Hippocampal formation (tissue), 2 donors: ENCODE measurements at regions not wholly inside any gene's neighbourhood (a gene's known extent, or its start where the extent isn't known, plus 50 kb on each side); places are given as distances from the start of the nearest gene placed in this dataset.
"Not testable (repeated sequence)": the region's sequence is repeated elsewhere in the genome, so short reads cannot be mapped to it uniquely, and the experiment has no call there.

Experiments used
- DNase-seq, 2 donors: peaks; one replicate each; lab custom pipeline; 2025; lab: John Stamatoyannopoulos, UW

DNA sequence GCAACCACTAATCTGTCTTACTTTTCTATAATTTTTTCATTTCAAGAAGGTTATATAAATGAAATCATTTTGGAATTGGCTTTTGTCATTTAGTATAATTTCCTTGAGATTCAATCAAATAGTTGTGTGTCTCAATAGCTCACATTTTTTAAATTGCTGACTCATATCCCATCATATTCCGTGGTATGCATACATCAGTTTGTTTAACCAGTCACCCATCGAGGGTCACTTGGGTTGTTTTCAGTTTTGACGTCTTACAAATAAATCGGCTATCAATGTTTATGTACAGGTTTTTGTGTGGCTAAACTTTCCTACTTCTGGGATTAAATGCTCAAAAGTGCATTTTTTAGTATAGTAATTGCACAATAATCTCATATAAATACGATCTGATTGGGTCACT lies 185.5 kb downstream of the TAF11L14 start:
- DNase-seq, result no peak

DNA sequence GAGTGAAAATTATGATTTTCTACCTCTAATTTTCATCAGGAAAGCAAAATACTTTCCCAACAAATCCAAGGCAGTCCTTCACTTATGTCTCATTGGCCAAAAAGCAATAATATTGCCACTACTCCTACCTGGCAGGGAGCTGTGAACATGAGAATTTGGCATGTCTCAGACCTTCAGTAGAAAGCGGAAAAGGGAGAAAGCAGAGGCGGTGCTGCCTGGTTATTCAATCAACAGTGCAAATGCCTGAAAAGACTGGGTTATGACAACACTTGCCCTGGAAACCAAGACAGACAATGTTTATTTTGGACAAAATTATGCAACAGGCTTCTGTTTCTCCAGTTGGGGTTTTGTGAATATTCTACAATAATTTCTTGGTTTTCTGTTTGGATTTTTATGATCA lies 194.4 kb downstream of the TAF11L14 start:
- DNase-seq, result no peak

DNA sequence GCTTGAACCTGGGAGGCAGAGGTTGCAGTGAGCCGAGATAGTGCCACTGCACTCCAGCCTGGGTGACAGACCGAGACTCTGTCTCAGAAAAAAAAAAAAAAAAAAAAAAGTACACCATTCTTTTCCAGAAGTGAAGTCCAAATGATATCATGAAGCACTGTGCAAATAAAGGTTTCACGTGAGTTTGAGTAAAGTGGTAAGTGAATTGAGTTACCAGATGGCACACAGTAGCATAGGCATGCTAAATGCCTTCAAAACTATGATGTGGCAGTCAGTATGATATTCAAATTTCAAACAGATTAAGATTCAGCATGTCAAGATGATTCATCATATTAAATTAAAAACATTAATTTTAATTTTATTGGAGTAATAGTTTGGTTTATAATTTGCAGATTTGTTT lies 195.2 kb downstream of the TAF11L14 start:
- no peak for DNase-seq

DNA sequence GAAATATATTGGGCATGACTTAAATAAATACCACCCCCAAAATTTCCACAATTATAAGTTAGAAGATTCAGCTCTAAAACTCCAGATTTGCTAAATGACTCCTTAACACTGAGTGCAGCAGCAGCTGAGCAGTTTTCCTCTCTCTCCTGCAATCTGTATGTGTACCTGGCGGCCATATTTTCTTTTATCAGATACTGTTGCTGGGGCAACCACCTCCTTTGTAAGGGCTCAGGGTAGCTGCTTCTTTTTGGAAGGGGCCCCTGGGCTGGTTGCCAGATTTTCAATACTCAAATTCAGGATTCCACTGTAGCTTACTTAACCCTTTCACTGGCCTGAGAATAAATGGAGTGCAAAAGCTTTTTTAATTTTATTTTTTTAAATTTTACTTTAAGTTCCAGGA lies 197.0 kb downstream of the TAF11L14 start:
- no peak for DNase-seq

DNA sequence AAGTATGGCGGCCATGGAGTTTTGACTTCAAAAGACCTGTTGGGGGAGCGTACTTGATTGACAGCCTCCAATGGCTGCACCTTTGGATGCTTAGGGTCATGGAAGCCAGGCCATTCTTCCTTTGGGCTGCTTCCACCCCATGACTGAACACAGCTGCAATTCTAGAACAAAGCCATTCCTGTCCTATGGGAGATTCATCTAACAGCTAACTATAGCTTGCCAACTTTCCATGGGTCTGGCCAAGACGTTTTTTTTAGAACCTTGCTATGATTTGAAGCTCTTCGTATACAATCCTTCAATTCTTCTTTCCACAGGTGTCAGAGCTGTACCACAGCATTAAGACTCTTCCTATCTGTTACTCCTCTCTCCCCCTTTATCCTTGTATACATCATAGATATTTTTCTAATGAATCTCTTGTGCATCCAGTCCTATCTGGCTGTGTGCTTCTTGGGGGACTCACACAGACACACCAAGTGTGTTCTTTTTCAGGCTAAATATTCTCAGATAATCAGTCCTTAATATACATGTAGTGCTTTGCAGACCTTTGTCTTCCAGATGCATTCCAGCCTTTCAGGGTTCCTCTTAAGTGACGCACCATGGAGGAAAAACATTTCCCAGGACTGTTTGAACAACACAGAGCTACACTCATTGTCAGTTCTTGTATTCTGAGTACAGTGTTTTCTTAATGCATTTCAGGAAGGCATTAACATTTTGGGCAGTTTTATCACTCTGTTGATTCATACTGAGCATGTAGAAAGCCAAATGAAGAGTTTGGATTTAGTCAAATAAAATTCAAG lies 198.9 kb downstream of the TAF11L14 start:
- no peak for DNase-seq

DNA sequence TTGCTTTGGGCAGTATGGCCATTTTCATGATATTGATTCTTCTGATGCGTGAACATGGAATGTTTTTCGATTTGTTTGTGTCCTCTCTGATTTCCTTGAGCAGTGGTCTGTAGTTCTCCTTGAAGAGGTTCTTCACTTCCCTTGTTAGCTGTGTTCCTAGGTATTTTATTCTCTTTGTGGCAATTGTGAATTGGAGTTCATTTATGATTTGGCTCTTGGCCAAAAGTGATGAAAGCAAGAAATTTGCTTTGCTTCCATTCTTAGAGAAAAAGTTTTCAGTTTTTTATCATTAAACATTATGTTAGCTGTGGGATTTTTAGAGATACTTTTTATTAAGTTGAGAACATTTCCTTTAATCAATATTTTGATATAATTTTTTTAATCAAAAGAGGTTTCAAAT lies 203.5 kb downstream of the TAF11L14 start:
- no peak for DNase-seq

DNA sequence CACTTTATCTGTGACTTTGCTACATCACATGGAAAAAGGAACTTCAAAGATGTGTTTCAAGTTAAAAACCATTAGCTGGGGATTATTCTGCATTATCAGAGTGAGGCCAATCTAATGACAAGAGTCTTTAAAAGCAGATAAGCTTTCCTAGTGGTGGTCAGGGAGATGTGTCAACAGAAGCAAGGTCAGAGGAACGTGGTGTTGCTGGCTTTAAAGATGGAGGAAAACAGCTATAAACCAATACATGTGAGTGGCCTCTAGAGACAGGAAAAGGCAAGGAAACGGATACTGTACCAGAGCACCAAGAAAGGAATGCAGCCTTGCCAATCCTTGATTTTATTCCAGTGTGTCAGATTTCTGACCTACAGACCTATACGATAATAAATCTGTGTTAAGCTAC lies 204.2 kb downstream of the TAF11L14 start:
- DNase-seq, result no peak

DNA sequence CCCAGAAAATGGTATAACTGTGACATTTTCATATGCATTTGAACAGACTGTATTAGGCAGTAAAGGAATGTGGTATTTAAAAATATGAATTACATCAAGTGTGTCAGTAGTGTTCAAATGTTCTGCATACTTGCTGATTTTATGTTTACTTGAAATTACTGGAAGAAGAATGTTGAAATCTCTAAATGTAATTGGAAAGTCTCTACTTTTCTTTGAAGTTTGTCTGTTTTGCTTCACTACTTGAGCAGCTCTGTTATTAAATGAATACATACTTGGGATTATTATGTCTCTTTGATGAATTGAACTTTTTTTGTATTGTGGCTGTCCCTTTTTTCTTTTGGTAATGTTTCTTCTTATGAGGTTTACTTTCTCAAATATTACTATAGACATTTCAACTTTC lies 205.6 kb downstream of the TAF11L14 start:
- DNase-seq, result no peak

DNA sequence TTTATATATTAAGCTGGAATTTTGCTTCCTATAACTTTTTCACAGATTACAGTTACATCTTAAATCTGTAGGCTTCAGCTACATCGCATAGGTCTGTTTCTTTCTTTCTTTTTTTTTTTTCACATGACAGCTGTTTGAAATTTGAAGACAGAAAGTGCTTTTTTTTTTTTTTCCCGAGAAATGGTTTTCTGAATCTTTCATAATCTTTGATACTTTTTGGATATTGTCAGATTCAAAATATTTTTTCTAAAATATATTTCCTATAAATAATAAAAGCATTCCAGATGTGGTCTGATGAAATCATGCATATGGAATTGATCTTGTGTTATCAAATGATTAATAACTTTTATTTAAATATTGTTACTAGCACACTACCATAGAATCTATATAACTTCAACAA lies 212.2 kb downstream of the TAF11L14 start:
- no peak for DNase-seq

DNA sequence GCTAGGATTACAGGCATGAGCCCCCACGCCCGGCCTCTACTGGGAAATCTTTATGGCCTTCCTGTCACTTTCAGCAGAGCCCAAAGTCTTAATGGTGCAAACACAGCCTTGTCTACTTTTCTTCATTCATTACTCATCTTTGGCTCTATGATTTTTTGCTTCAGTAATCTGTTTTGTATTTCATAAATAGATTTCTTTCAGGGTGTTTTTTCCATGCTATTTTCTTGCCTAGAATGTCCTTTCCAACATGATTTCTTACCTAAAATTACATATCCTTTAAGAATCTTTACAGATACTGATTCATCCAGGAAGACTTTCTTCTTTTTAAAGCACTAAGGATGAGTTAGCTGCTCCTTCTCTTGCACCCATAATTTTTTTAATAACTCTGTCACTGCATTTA lies 213.0 kb downstream of the TAF11L14 start:
- DNase-seq, result no peak

DNA sequence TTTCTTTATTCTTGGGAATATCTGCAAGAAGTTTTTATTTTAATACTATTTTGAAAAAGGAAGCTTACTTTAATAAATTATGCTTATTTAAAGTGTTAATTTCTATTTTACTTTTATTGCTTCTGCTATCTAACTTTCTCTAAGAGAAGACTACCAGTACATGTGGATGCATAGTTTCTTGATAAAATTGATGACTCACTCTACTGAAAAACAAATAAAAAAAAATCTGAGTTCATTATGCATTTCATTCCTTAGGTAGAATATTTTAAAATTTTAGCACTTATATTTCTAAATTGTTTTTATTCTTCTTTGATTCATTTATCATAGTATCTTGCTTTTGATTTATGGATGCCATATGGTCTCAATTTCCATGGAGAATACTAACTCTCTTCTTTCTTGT lies 217.9 kb downstream of the TAF11L14 start:
- no peak for DNase-seq

DNA sequence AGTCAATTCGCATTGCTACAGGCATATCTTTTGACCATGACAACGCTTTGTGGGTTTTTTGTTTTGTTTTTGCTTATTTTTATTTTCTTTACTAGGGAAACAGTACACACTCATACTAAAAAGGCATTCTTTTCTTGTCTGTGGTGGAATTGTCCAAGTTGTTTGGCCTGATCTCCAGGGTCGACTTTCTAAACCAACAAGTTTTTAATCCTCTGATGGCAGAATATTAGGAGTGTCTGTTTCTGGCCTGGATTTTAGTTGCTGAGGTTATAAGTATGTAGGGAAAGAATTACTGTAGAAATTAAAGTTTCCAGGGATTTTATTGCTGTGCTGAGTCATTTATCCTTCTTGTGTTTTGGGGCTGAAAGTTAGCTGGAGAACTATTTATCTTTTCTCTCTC lies 218.5 kb downstream of the TAF11L14 start:
- no peak for DNase-seq

DNA sequence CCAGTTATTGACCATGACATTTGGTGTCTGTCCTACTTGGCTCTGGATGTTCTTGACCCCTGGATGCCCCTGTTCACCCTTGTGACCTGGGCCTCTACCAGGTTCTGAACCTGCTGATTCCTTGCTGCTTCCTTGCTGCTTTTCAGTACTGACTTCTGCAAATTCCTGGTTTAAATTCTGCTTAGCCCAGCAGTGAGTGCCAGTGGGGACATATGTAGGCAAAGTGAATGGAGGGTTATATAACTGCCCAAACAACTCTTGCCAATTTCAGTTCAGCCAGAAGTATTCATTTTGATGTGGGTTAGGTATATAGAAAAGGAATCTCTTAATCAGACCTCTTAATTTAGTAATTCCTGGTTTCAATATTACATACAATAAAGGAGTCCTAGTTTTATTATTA lies 220.6 kb downstream of the TAF11L14 start:
- DNase-seq, result no peak

DNA sequence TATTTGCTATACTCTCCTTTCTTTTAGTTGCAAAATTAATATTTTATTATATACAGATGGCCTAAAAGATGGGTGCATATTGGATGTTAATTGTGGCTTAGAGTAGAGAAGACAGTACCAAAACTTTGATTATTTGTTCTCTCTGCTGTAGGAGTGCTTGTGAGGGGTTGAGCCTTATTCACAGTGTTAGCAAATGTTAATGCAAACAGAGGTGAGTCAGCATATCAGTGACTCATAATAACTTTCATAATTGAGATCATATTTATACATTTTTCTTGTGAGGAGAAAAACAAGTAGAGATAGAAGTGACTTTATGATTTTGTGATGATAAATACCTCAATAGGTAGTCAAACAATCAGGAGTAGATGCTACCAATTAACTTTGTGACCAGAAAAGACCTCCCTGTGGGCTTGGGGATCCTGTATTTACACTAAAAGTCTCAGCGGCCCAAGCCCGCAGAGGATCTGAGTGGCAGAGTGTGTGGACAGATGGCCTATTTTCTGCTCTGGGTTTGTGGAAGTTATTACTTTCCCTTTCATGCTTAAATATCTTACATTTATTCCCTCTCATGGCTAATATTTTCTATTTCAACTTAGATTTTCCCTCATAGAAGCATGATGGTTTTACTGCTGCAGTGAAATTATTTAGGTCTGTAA lies 226.5 kb downstream of the TAF11L14 start:
- no peak for DNase-seq

DNA sequence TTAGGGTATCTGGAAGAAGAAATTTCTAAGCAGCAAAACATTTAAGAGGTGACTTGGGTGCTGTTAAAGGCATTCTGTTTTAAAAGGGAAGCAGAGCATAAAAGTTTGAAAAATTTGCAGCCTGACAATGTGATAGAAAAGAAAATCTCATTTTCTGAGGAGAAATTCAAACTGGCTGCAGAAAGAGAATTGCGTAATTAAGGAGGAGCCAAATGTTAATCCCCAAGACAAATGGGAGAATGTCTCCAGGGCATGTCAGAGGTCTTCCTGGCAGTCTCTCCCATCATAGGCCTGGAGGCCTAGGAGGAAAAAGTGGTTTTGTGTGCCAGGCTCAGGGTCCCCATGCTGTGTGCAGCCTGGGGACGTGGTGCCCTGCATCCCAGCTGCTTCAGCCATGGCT lies 230.6 kb downstream of the TAF11L14 start:
- DNase-seq, result not testable (repeated sequence)

DNA sequence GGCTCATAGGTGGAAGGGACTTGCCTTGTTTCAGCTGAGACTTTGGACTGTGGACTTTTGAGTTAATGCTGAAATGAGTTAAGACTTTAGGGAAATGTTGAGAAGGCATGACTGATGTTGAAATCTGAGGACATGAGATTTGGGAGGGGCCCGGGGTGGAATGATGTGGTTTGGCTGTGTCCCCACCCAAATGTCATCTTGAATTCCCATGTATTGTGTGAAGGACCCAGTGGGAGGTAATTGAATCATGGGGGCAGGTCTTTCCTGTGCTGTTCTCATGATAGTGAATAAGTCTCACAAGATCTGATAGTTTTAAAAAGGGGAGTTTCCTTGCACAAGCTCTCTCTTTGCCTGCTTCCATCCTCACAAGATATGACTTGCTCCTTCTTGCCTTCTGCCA lies 231.7 kb downstream of the TAF11L14 start:
- DNase-seq, result not testable (repeated sequence)

DNA sequence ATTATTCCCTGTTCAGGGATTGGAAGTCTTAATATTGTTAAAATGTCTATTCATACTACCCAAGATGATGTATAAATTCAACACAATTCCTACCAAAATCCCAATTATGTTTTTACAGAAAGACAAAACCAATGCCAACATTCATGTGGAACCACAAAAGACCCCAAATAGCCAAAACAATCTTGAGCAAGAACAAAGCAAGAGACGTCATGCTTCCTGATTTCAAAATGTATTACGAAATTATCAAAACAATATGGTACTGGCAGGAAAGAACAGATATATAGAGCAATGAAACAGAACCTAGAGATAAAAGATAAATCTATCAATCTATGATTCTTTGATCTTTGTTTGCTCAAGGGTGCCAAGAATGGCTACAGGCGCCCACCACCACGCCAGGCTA lies 237.9 kb downstream of the TAF11L14 start:
- DNase-seq, result no peak

DNA sequence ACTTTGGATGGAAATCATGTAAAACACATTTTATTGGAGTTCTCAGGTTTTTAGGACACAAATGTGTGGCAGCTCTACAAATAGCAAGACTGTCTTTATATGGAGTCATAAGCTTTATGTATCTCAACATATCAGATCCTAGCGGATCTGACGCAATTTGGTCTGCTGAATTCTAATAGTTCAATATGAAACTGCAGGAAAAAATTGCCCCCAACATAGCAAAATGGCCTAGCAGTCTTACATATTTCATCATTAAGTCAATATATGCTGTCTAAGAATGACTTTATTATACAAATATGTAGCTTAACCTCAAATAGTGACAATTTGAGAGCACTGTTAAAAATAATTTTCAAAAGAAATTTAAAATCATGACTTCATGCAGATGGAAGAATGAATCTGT lies 244.3 kb downstream of the TAF11L14 start:
- DNase-seq, result no peak

DNA sequence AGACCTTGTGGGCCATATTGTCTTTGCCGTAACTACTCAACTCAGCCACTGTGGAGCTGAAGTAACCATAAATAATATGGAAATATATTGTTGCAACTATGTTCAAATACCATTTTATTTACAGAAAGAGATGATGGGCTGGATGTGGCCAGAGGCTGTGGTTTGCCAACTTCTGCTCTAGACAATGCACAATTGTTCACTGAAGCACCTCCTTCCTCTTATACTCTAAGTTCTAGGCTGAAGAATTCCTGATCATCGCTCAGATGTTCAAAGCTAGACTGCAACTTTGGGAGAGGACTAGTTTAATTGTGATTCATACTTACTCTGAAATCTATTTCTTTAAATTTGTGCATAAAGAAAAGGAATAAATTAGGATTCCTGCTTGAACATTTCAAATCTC lies 245.0 kb downstream of the TAF11L14 start:
- no peak for DNase-seq

DNA sequence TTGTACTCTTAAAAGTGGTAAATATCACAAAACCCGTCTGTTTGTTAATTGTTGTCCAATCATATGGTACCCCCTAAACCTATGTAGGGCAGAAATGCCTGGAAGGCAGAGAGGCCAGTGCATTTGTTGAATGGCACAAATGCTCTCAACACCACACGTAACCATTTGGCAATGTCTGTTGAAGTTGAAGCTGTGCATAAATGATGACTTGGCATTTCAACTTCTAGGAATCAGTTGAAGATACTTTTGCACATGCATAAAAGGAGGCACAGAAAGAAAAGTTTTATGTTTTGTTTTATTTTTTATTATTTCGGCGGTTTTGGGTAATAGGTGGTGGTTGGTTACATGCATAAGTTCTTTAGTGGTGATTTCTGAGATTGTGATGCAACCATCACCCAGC lies 246.6 kb downstream of the TAF11L14 start:
- DNase-seq, result no peak

DNA sequence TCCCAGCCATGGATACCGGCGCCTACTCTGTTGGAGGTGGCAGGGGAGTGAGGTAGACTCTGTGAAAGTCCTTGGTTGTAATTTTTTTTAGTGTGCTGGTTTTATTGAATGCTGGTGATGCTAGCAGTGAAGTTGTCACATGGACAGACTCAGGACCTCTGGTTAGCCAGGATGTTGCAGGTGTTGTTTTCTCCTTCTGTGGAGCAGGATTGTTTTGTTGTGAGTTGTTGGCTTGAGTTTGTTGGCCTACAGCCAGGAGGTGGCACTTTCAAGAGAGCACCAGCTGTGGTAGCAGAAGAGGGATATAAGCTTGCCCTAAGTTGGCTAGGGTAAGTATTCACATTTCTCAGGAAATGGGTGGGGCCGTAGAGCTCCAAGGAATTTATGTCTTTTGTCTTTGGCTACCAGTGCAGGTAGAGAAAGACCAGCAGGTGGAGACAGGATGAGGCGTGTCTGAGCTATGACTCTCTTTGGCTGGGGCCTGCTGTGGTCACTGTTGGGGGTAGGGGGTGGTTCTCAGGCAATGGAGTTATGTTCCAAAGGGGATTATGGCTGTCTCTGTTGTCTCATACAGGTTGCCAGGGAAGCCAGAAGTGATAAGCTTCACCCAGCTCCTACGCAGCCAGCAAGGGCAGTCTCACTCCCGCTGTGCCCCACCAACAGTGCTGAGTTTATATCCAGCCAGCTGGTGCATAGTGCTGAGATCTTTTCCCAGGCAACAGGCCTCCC lies 248.7 kb downstream of the TAF11L14 start:
- DNase-seq, result no peak

DNA sequence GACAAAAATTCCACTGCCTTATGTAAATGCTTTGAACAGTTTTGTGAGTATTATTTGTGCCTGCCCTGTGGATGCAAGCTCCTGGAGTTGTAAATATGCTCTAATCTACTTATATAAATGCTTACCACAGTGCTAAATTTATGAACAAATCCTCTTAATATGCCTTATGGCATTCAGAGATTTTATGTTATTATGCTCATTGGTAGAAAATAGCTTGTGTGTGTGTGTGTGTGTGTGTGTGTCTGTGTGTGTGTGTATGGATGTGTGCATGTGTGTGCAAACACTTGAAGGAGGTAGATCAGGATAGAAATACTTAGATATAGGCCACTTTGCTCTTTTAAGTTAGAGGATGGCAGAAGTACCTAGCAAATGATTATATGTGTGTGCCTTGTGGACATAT lies 253.9 kb downstream of the TAF11L14 start:
- no peak for DNase-seq

DNA sequence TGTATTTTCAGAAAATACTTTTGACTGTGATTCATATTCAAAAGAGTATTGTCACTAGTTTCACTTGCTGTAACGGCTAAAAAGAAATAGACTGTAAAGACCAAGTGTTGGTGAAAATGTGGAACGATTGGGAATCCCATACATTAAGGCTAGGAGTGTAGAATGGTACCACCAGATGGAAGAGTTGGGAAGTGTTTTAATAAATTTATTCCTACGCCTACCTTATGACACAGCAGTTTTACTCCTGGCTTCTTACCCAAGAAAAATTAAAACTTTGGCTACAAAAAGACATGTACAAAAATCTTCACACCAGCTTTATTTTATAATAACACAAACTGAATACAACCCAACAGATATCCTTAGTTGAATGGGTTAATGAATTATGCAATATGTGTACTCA lies 256.2 kb downstream of the TAF11L14 start:
- DNase-seq, result no peak
